Loucy (cell line): ENCODE measurements at regions not wholly inside any gene's neighbourhood (a gene's known extent, or its start where the extent isn't known, plus 50 kb on each side); places are given as distances from the start of the nearest gene placed in this dataset.

Source experiments
- CTCF ChIP-seq: fragments of 200-600 bp; sonication (generic); conservative IDR thresholded peaks from 2 replicates; pipeline ENCODE4 v1.5.1; 2014; ENCODE audit warnings: mild to moderate bottlenecking, antibody characterized with exemption, low read length
- EZH2phosphoT487 ChIP-seq: fragments of 200-600 bp; IDR thresholded peaks from 2 replicates; pipeline ENCODE4 v1.6.1; 2018; ENCODE audit warnings: antibody characterized with exemption, mild to moderate bottlenecking, moderate library complexity, borderline replicate concordance

GRCh38 chr7:73931502-73931901 lies 70.5 kb downstream of the TMEM270 start:
- TF ChIP-seq CTCF (no peak), EZH2phosphoT487 (no peak)
